ENCODE measurements at regions not wholly inside any gene's neighbourhood (a gene's known extent, or its start where the extent isn't known, plus 50 kb on each side); places are given as distances from the start of the nearest gene placed in this dataset.

GRCh38 chr11:80365076-80365725 is 924.4 kb upstream of the TENM4 start:
- no peak overlapping the region for H3K27ac ChIP-seq (ENCODE audit: low read depth in 1 of 2, low read length in 1 of 2)
- H3K4me3 ChIP-seq: no peak overlapping the region
- TF ChIP-seq, protein P1, sequence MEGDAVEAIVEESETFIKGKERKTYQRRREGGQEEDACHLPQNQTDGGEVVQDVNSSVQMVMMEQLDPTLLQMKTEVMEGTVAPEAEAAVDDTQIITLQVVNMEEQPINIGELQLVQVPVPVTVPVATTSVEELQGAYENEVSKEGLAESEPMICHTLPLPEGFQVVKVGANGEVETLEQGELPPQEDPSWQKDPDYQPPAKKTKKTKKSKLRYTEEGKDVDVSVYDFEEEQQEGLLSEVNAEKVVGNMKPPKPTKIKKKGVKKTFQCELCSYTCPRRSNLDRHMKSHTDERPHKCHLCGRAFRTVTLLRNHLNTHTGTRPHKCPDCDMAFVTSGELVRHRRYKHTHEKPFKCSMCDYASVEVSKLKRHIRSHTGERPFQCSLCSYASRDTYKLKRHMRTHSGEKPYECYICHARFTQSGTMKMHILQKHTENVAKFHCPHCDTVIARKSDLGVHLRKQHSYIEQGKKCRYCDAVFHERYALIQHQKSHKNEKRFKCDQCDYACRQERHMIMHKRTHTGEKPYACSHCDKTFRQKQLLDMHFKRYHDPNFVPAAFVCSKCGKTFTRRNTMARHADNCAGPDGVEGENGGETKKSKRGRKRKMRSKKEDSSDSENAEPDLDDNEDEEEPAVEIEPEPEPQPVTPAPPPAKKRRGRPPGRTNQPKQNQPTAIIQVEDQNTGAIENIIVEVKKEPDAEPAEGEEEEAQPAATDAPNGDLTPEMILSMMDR (IDR thresholded peaks at IDR 0.05; ENCODE audit: control extremely low read depth, extremely low read depth): no peak
- H3K9me3 ChIP-seq (ENCODE audit: control insufficient read depth in 4 of 4, insufficient read depth in 3 of 4, low read length in 3 of 4): peaks cover 0 to 1% (median 0%) of the 10 kb centered on the region in 4 donors
- H3K4me1 ChIP-seq (ENCODE audit: control insufficient read depth in 5 of 5, insufficient read depth in 5 of 5, low read length in 5 of 5): peaks cover 0 to 3% (median 0%) of the 10 kb centered on the region in 5 donors
- DNase-seq: peak in 2 of 3 donors; percentile 36 to 50
- no peaks in the 10 kb centered on the region for H3K27me3 ChIP-seq (ENCODE audit: control insufficient read depth in 3 of 3, insufficient read depth in 3 of 3, low read length in 2 of 3)
- no peaks in the 10 kb centered on the region for H3K36me3 ChIP-seq (ENCODE audit: control insufficient read depth in 4 of 4, insufficient read depth in 4 of 4, low read length in 4 of 4)
- 72 to 90% methylated on average over 2 of the region's 2 CpGs for WGBS, 2 donors
- no peak for ATAC-seq (ENCODE audit: insufficient read depth, low FRiP score)
- peak overlapping the region in 1 of 2 donors; percentile 26 for H3K9ac ChIP-seq (ENCODE audit: insufficient read depth in 1 of 2, low read length in 2 of 2)

GRCh38 chr11:80362563-80363340 is 921.9 kb upstream of the TENM4 start:
- H3K9me3 ChIP-seq (ENCODE audit: control insufficient read depth in 4 of 4, insufficient read depth in 3 of 4, low read length in 3 of 4): no peaks in the 10 kb centered on the region
- DNase-seq (no peak), ATAC-seq (ENCODE audit: insufficient read depth, low FRiP score) (no peak)
- H3K4me3 ChIP-seq: no peak overlapping the region
- no peaks in the 10 kb centered on the region for H3K36me3 ChIP-seq (ENCODE audit: control insufficient read depth in 4 of 4, insufficient read depth in 4 of 4, low read length in 4 of 4)
- H3K27me3 ChIP-seq (ENCODE audit: control insufficient read depth in 3 of 3, insufficient read depth in 3 of 3, low read length in 2 of 3): no peaks in the 10 kb centered on the region
- H3K4me1 ChIP-seq (ENCODE audit: control insufficient read depth in 5 of 5, insufficient read depth in 5 of 5, low read length in 5 of 5): peaks cover 0 to 3% (median 0%) of the 10 kb centered on the region in 5 donors
- H3K27ac ChIP-seq (ENCODE audit: low read depth in 1 of 2, low read length in 1 of 2): no peak overlapping the region
- H3K9ac ChIP-seq (ENCODE audit: insufficient read depth in 1 of 2, low read length in 2 of 2): no peak overlapping the region
- 85 to 89% methylated on average over 9 of the region's 9 CpGs for WGBS, 2 donors
- TF ChIP-seq, protein P1 (IDR thresholded peaks at IDR 0.05; ENCODE audit: control extremely low read depth, extremely low read depth): no peak

GRCh38 chr11:80355251-80355650 is 914.4 kb upstream of the TENM4 start:
- 79 to 87% methylated on average over 1 of the region's 1 CpG for WGBS, 2 donors
- H3K36me3 ChIP-seq (ENCODE audit: control insufficient read depth in 4 of 4, insufficient read depth in 4 of 4, low read length in 4 of 4): no peaks in the 10 kb centered on the region

More at GRCh38 chr11:80355251-80355650, 914.4 kb upstream of the TENM4 start:
- no peak overlapping the region for H3K27ac ChIP-seq (ENCODE audit: low read depth in 1 of 2, low read length in 1 of 2)
- peaks cover 0 to 3% (median 0%) of the 10 kb centered on the region in 4 donors for H3K9me3 ChIP-seq (ENCODE audit: control insufficient read depth in 4 of 4, insufficient read depth in 3 of 4, low read length in 3 of 4)
- ATAC-seq (ENCODE audit: insufficient read depth, low FRiP score): no peak
- H3K27me3 ChIP-seq (ENCODE audit: control insufficient read depth in 3 of 3, insufficient read depth in 3 of 3, low read length in 2 of 3): no peaks in the 10 kb centered on the region
- no peak overlapping the region for H3K4me3 ChIP-seq
- TF ChIP-seq, protein P1 (IDR thresholded peaks at IDR 0.05; ENCODE audit: control extremely low read depth, extremely low read depth): no peak
- peak in 2 of 3 donors; percentile 70 to 79 for DNase-seq
- no peaks in the 10 kb centered on the region for H3K4me1 ChIP-seq (ENCODE audit: control insufficient read depth in 5 of 5, insufficient read depth in 5 of 5, low read length in 5 of 5)
- H3K9ac ChIP-seq (ENCODE audit: insufficient read depth in 1 of 2, low read length in 2 of 2): no peak overlapping the region

Data from lung (tissue), 11 donors.